K562 (cell line): ENCODE measurements at regions not wholly inside any gene's neighbourhood (a gene's known extent, or its start where the extent isn't known, plus 50 kb on each side); places are given as distances from the start of the nearest gene placed in this dataset.

Experiments used
- ATAC-seq: fragments of 200-7000 bp; cut with Tn5 transposase; 3 replicates; pipeline ENCODE4 v1.9.1; 2020; ENCODE audit warnings: moderate library complexity
- BruUV-seq: library from RNA; stranded (reverse); fragments of 400-500 nt; replicated peaks from 2 replicates; lab custom pipeline; 2021; lab: Mats Ljungman, UMichigan
- CTCF ChIA-PET: fragments of 300-600 bp; formaldehyde crosslinking; extraction: SDS; loops from one replicate; lab custom pipeline; 2021; ENCODE audit warnings: low intra/inter-chr PET ratio; lab: Yijun Ruan, JAX
- POLR2A ChIA-PET: fragments of 300-600, 350-650 bp; sonication (Branson Sonifier 250); formaldehyde crosslinking; extraction: SDS; loops from one replicate; lab custom pipeline; 2021; ENCODE audit warnings: antibody characterized with exemption, inconsistent platforms; lab: Yijun Ruan, JAX
- DNase-seq, 4 experiments: peaks; one replicate each; pipeline versions ENCODE4 v3.0.0 to v3.0.0-alpha.2; 2011 to 2018; ENCODE audit warnings: low spot score in 3 of 4, mixed read lengths in 3 of 4; ENCODE audit errors: extremely low read depth in 1 of 4
- FAIRE-seq: peaks from 2 replicates; lab custom pipeline; 2011; peaks lifted over from hg19 to GRCh38; lab: Jason Lieb, UNC
- H2AFZ ChIP-seq: 2 replicates; pipeline ENCODE4 v1.6.0; 2011; ENCODE audit warnings: low read depth, low read length, control low read depth, inconsistent platforms
- H3K27ac ChIP-seq: fragments of 200-600 bp; 3 replicates; pipeline ENCODE4 v1.8.0; 2011; ENCODE audit warnings: low read depth, mild to moderate bottlenecking, control low read depth, inconsistent platforms, low read length, moderate library complexity, mixed read lengths; ENCODE audit errors: extremely low read depth
- H3K27me3 ChIP-seq, 2 experiments: fragments of 300-600 bp in 1 of 2; 2 replicates in 1 of 2; 3 replicates in 1 of 2; pipeline versions ENCODE4 v1.6.0 to v1.8.0; 2011; ENCODE audit warnings: inconsistent platforms in 2 of 2, low read length in 2 of 2, mild to moderate bottlenecking in 1 of 2, mixed read lengths in 1 of 2, moderate library complexity in 1 of 2; ENCODE audit not compliant: control insufficient read depth in 2 of 2, insufficient read depth in 2 of 2
- H3K36me3 ChIP-seq: fragments of 300-600 bp; 3 replicates; pipeline ENCODE4 v1.8.0; 2011; ENCODE audit warnings: mild to moderate bottlenecking, low read length, inconsistent platforms; ENCODE audit not compliant: control insufficient read depth, insufficient read depth
- H3K4me1 ChIP-seq, 2 experiments: fragments of 200-600 bp in 1 of 2; replicated peaks in 1 of 2; 2 replicates in 1 of 2; 3 replicates in 1 of 2; pipeline versions ENCODE4 v1.5.1 to v1.8.0; 2011; ENCODE audit warnings: inconsistent platforms in 2 of 2, low read length in 2 of 2, mild to moderate bottlenecking in 1 of 2, mixed read lengths in 1 of 2, moderate library complexity in 1 of 2; ENCODE audit not compliant: control insufficient read depth in 2 of 2, insufficient read depth in 2 of 2
- H3K4me2 ChIP-seq: 2 replicates; pipeline ENCODE4 v1.6.1; 2011; ENCODE audit warnings: low read length, control low read depth, inconsistent platforms, mixed read lengths; ENCODE audit not compliant: insufficient read depth
- H3K4me3 ChIP-seq: fragments of 200-600 bp; sonication (generic), shearing (Covaris generic); 2 replicates; pipeline ENCODE4 v1.5.1; 2016; ENCODE audit warnings: control low read depth, inconsistent platforms
- H3K79me2 ChIP-seq: fragments of 200-600 bp; 3 replicates; pipeline ENCODE4 v1.8.0; 2011; ENCODE audit warnings: low read length, inconsistent platforms; ENCODE audit not compliant: control insufficient read depth, insufficient read depth
- H3K9ac ChIP-seq, 2 experiments: 2 replicates each; pipeline versions ENCODE4 v1.6.0 to v1.6.1; 2011; ENCODE audit warnings: low read depth in 2 of 2, low read length in 2 of 2, control low read depth in 1 of 2, inconsistent platforms in 1 of 2, mild to moderate bottlenecking in 1 of 2, mixed read lengths in 1 of 2; ENCODE audit not compliant: insufficient read depth in 1 of 2
- H3K9me1 ChIP-seq: one replicate; pipeline ENCODE4 v1.6.0; 2011; ENCODE audit warnings: inconsistent platforms, mild to moderate bottlenecking, low read length, moderate library complexity; ENCODE audit not compliant: control insufficient read depth, insufficient read depth
- H3K9me3 ChIP-seq: replicated peaks from 2 replicates; pipeline ENCODE4 v1.5.1; 2011; ENCODE audit warnings: low read depth, low read length, inconsistent platforms; ENCODE audit not compliant: control insufficient read depth, insufficient read depth
- H4K20me1 ChIP-seq: replicated peaks from 2 replicates; pipeline ENCODE4 v1.6.1; 2011; ENCODE audit warnings: low read length, inconsistent platforms, mixed read lengths; ENCODE audit not compliant: control insufficient read depth, insufficient read depth
- BRD4 ChIP-seq: fragments of 200-600 bp; sonication (generic); IDR thresholded peaks from 2 replicates; pipeline ENCODE4 v1.6.1; 2017; ENCODE audit warnings: inconsistent platforms
- HMG20A ChIP-seq: fragments of 450-650 bp; formaldehyde crosslinking; conservative IDR thresholded peaks from 2 replicates; pipeline ENCODE4 v1.4.0; 2020; ENCODE audit warnings: mild to moderate bottlenecking, mixed read lengths
- HNRNPK ChIP-seq: fragments of 200-400 bp; formaldehyde crosslinking; IDR thresholded peaks from one replicate; pipeline ENCODE4 v1.6.1; 2018; ENCODE audit warnings: mild to moderate bottlenecking, low read depth, low read length; ENCODE audit not compliant: poor library complexity, severe bottlenecking
- HNRNPLL ChIP-seq: fragments of 200-400 bp; formaldehyde crosslinking; IDR thresholded peaks from 2 replicates; pipeline ENCODE4 v1.6.1; 2017; ENCODE audit warnings: low read length, low read depth, mild to moderate bottlenecking; ENCODE audit not compliant: poor library complexity, severe bottlenecking
- KAT8 ChIP-seq: fragments of 450-650 bp; IDR thresholded peaks from 2 replicates; pipeline ENCODE4 v1.6.1; 2016; ENCODE audit warnings: low read depth, mild to moderate bottlenecking
- MAFF ChIP-seq: IDR thresholded peaks from 2 replicates; pipeline ENCODE4 v1.6.1; 2012; ENCODE audit warnings: low read length, improper control_type of control experiment
- RBM25 ChIP-seq: fragments of 200-400 bp; formaldehyde crosslinking; IDR thresholded peaks from 2 replicates; pipeline ENCODE4 v1.6.1; 2018; ENCODE audit warnings: low read length, low read depth, moderate library complexity; ENCODE audit not compliant: severe bottlenecking
- ZFP36 ChIP-seq: fragments of 150-350 bp; IDR thresholded peaks from 2 replicates; pipeline ENCODE4 v1.6.1; 2018; ENCODE audit warnings: low read length, low read depth; ENCODE audit not compliant: partially characterized antibody
- ZNF785 ChIP-seq: fragments of 250-450 bp; sonication (Bioruptor Pico); IDR thresholded peaks from 2 replicates; pipeline ENCODE4 v1.4.0; 2020; ENCODE audit warnings: mild to moderate bottlenecking
- WGBS: fragments of 100-300 bp; shearing (Covaris generic); methylation state at CpG from one replicate; pipeline ENCODE4 v1.1.6; 2016; ENCODE audit warnings: low coverage, mixed read lengths; ENCODE audit not compliant: insufficient coverage; ENCODE audit errors: missing lambda C conversion rate; 5-methylcytosine and 5-hydroxymethylcytosine counted together
- in situ Hi-C: fragments of 300-500 bp; cut with MboI; formaldehyde crosslinking; loops from 4 replicates; pipeline ENCODE4 v1.15.0; 2018; ENCODE audit warnings: inconsistent platforms, mixed read lengths
- intact Hi-C: fragments of 100-400 bp; cut with micrococcal nuclease; formaldehyde crosslinking; loops from 2 replicates; pipeline ENCODE4 v1.14.2; 2022
- TF ChIP-seq, protein P1 (sequence below): fragments of 450-650 bp; formaldehyde crosslinking; IDR thresholded peaks from 2 replicates; pipeline ENCODE4 v1.4.0; 2022; ENCODE audit warnings: mild to moderate bottlenecking, moderate library complexity
- TF ChIP-seq, protein P2 (sequence below): fragments of 450-650 bp; conservative IDR thresholded peaks from 2 replicates; pipeline ENCODE4 v1.6.1; 2016; ENCODE audit warnings: missing genetic modification characterization, low read depth, mild to moderate bottlenecking, control low read depth, missing compliant biosample characterization

DNA sequence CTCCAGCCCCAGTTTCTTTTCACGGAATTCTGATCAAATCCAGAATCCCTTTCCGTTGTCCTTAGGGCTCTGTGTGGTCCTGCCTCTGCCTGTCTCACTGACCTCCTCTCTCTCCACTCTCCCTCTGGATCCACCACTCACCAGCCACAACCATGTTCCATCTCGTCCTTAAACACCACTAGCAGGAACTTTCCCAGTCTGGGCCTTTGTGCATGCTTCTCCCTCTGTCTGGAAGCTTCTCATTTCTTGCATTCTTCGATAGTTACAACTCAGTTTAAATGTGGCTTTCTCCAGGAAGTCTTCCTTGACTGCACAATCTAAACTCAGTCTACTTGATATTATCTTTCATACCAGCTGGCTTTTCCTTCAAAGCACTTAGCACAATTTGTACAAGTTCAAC lies 117.7 kb upstream of the MSX2 start:
- Histone ChIP-seq H3K9ac (no peak overlapping the region), H3K4me3 (no peak overlapping the region), H3K27me3 (peaks cover 14 to 43% of the 10 kb centered on the region in 2 experiments; a peak in 4 of 5 replicates), H3K9me1 (no peaks in the 10 kb centered on the region), H3K4me1 (no peaks in the 10 kb centered on the region; a peak in 1 of 5 replicates), H3K36me3 (no peaks in the 10 kb centered on the region), H4K20me1 (no peaks in the 10 kb centered on the region), H3K79me2 (no peaks in the 10 kb centered on the region), H3K4me2 (no peak overlapping the region), H2AFZ (no peak overlapping the region), H3K9me3 (no peaks in the 10 kb centered on the region), H3K27ac (no peak overlapping the region)
- TF ChIP-seq, protein P1, sequence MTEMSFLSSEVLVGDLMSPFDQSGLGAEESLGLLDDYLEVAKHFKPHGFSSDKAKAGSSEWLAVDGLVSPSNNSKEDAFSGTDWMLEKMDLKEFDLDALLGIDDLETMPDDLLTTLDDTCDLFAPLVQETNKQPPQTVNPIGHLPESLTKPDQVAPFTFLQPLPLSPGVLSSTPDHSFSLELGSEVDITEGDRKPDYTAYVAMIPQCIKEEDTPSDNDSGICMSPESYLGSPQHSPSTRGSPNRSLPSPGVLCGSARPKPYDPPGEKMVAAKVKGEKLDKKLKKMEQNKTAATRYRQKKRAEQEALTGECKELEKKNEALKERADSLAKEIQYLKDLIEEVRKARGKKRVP (CRISPR knock-in tag), result no peak
- TF ChIP-seq RBM25, result peak; percentile 7
- no peak for TF ChIP-seq KAT8
- peak; percentile 70 for TF ChIP-seq ZFP36
- TF ChIP-seq HMG20A (CRISPR knock-in tag), result no peak
- no peak for TF ChIP-seq HNRNPK
- no peak for TF ChIP-seq ZNF785 (CRISPR knock-in tag)
- no peak for TF ChIP-seq HNRNPLL
- TF ChIP-seq MAFF, result no peak
- TF ChIP-seq, protein P2, sequence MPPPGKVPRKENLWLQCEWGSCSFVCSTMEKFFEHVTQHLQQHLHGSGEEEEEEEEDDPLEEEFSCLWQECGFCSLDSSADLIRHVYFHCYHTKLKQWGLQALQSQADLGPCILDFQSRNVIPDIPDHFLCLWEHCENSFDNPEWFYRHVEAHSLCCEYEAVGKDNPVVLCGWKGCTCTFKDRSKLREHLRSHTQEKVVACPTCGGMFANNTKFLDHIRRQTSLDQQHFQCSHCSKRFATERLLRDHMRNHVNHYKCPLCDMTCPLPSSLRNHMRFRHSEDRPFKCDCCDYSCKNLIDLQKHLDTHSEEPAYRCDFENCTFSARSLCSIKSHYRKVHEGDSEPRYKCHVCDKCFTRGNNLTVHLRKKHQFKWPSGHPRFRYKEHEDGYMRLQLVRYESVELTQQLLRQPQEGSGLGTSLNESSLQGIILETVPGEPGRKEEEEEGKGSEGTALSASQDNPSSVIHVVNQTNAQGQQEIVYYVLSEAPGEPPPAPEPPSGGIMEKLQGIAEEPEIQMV (tag), result no peak
- no peak for TF ChIP-seq BRD4
- no TSS peak for BruUV-seq
- FAIRE-seq, result no peak
- CTCF ChIA-PET, result no interaction called here
- 0% methylated on average over 3 of the region's 4 CpGs for WGBS
- POLR2A ChIA-PET, result no interaction called here
- ATAC-seq, result no peak
- DNase-seq, result no peak
- intact Hi-C loops (no loop called here), in situ Hi-C loops (no loop called here)
